ENCODE measurements at regions not wholly inside any gene's neighbourhood (a gene's known extent, or its start where the extent isn't known, plus 50 kb on each side); places are given as distances from the start of the nearest gene placed in this dataset.

DNA sequence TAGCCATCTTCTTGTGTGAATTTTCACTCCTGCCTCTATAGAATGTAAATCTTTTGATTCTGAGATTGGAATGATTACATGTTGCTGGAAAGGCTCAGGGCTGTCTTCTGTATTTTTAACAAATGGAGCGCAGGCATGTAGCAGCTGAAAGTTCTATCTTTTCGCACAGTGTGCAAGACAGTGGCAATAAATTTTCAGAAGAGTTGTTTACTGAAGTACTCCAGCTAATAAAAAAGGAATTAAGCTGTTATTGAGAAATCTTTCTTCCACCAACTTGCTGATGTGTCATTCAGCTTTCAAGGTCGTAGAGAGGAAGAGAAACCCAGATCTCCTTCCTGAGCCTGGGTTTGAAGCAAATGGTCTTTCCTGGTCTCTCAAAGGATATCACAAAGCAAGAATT lies 122.0 kb upstream of the PUDP start:
- no peak for DNase-seq

- DNase-seq, result no peak
Observed at GRCh38 chrX:7269589-7269988, 121.6 kb upstream of the PUDP start.

DNA sequence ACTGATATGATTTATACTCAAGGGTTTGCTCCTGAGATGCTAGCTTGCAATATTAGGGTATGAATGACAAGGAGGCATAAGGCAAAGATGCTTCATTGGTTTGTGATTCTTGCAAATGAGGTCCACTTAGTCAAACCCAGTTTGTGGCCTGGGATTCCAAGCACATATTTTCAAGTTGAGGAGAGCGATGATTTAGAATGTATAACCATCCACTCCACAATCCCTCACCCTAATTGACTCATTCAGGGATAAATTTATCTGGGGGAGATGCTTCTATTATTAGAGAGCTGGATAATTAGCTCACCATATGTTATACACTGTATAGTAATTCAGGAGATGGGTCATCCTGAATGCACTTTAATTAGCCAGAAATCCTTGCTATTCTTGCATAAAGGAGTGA lies 118.3 kb upstream of the PUDP start:
- no peak for DNase-seq

GRCh38 chrX:7264399-7264798 lies 116.4 kb upstream of the PUDP start:
- DNase-seq, result no peak

GRCh38 chrX:7263961-7264360 lies 116.0 kb upstream of the PUDP start:
- no peak for DNase-seq

DNA sequence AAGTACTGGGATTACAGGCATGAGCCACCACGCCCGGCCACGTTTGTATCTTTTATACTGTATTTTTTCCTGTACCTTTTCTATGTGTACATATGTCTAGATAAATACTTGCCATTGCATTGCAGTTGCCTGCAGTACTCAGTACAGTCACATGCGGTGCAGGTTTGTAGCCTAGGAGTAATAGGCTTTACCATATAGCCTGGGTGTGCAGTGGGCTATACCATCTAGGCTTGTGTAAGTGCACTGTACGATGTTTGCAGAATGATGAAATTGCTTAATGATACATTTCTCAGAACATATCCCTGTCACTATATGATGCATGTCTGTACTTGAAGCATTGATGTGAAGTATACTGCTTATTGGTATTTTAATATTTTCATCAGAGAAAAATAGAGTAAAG lies 115.4 kb upstream of the PUDP start:
- no peak for DNase-seq

DNA sequence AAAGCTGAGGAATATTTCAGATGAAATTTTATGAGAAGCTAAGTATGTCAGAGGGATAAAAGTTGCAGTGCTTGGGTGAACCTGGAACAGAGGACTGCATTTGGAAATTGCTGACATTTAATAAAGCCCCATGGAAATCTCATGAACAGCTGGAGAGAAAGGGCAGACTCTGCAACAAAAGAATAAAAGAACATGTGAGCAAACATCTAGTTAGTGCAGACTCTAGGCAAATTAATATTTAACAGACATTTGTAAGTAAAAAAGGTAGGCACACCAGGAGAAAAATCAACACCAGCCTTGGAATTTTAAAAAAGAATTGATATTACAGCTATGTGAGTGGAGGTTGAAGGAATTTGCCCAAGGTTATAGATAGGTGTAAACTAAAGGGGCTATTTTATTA lies 114.6 kb upstream of the PUDP start:
- DNase-seq, result no peak

- no peak for DNase-seq
Observed at GRCh38 chrX:7261672-7262332, 113.8 kb upstream of the PUDP start.

GRCh38 chrX:7254144-7254543 lies 106.2 kb upstream of the PUDP start:
- no peak for DNase-seq

DNA sequence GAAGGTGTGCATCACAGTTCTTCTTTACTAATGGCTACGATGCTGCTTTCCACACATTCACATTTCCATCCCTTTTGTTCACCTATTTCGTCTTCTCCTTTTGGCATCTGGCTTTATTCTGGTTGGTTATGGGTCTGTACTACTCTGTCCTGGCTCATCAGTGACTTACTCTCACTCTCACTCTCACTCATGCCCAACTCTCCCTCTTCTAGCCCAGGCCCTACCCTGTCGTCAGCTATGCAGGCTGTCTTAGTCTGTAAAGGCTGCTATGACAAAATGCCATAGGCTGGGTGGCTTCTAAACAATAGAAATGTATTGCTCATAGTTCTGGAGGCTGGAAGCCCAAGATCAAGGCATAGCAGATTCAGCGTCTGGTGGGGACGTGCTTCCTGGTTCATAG lies 105.6 kb upstream of the PUDP start:
- DNase-seq, result no peak

DNA sequence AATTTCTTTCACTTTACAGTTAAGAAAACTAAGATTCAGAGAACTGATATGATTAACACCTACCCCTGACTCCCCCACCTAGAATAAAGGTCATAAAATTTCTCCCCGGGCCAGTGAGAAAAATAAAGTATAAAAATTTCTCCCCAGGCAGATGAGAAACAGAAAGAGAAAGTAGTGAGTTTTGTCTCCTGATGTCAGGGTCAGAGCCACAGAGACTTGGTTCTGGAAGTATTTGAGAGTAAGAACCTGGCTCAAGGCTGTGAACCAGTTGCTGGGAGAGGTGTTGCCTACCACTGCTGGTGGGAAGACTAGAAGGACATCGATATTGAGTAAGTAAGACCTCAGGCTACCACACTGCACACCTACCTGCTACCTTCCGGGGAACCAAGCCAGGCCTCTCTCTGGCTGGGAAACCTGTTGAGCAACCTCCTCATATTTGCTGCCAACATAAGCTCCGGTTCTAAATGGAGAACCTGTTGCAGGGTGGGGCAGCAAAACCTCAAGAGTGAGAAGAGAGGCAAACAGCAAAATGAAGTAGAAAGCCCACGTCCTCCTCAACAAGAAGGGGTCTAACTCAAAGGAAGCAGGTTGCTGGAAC lies 104.2 kb upstream of the PUDP start:
- no peak for DNase-seq

GRCh38 chrX:7247346-7247745 lies 99.4 kb upstream of the PUDP start:
- no peak for DNase-seq

- DNase-seq, result no peak
Observed at GRCh38 chrX:7244405-7244804, 96.5 kb upstream of the PUDP start.

GRCh38 chrX:7242613-7243012 lies 94.7 kb upstream of the PUDP start:
- DNase-seq, result no peak

- no peak for DNase-seq
Observed at GRCh38 chrX:7240929-7241328, 93.0 kb upstream of the PUDP start.

- DNase-seq, result no peak
Observed at GRCh38 chrX:7235071-7235470, 87.1 kb upstream of the PUDP start.

DNA sequence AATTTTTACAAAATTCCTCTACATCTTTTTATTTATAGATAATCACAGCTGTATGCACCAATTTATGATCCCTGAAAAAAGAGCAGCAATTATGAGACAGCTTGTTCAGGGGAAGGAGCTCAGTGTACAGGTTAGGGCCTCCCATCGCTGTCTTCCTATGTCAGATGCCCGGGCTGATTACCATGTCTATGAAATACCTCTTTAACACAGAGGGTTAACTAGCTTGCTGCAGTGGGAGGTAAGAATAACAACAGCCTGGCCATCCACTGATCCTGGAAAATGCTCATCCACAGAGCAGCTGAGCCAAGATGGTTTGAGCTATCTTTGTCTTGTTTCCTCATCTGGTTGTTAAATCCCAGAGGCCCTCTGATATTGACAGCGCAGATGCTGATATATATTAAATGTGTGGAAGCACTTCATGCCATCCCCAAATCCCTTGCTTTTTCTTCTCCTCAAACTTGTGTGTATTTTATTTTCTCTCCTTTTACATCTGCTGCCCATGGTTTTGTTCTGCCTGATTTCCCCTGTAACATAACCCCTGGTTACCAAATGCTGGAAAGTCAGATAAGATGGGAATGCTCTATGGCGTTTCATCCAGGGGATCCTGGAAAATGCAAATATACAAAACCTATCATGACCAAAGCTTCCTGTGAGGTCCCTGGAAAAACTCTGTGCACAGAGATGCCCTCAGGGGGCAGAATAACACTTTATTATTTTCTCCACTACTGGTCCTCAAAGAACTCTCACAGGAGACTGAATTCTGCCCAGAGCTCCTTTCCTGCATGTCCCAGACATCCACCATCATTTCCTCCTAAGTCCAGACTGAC lies 85.8 kb upstream of the PUDP start:
- no peak for DNase-seq

GRCh38 chrX:7228226-7228625 lies 80.3 kb upstream of the PUDP start:
- no peak for DNase-seq

- DNase-seq, result no peak
Observed at GRCh38 chrX:7225338-7225737, 77.4 kb upstream of the PUDP start.

GRCh38 chrX:7223271-7223670 lies 75.3 kb upstream of the PUDP start:
- DNase-seq, result no peak

DNA sequence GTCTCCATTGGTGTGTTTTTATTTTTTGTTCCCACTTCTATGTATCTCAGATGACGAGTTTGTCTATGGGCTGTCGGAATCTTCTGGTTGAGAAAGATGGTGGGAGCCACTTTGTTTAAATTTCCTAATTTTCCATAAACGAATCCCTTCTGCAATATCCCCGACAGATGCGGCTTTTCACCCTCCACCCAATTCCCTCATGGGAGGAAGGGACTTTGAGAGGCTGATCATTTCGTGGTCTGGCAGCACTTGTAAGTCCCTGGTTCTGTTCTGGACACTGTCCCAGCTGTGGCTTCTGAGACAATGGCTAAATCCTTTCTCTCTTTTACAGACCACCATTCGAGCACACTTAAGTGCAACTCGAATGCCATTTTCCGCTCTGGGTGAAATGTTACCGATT lies 72.2 kb upstream of the PUDP start:
- no peak for DNase-seq

DNA sequence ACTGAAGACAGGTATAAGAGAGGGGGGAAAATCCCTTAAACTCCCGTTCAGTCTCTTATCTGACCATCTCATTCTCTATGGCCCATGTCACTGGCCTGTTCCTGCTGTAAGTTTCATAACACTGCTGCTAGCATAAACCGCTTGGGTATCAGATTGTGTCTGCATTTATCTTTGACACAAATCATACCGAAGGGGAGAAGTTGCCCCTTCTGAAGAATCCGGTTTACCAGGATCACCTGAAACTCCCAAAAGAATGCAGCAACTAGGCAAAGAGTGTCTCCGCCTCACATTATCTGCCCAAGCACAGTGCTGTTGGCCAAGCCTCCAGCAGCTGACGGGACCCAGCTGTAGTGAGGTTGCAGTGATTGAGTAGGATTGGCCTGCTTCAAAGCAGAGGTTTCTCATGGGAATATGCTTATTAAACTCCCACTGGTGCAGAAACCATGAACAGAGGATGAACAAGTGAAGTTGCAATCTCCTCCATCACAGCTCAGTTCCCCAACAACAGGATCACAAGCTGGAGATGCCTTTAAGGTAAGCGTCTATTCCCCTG lies 71.3 kb upstream of the PUDP start:
- no peak for DNase-seq

- no peak for DNase-seq
Observed at GRCh38 chrX:7218321-7219152, 70.6 kb upstream of the PUDP start.
